BJ (cell line): ENCODE measurements at regions not wholly inside any gene's neighbourhood (a gene's known extent, or its start where the extent isn't known, plus 50 kb on each side); places are given as distances from the start of the nearest gene placed in this dataset.

ENCODE experiments used
- CTCF ChIA-PET: fragments of 350-600 bp; formaldehyde crosslinking; extraction: SDS; loops from one replicate; lab custom pipeline; 2021; ENCODE audit warnings: antibody characterized with exemption, inconsistent platforms; lab: Yijun Ruan, JAX
- POLR2A ChIA-PET: fragments of 300-600 bp; sonication (Branson Sonifier 250); formaldehyde crosslinking; extraction: SDS; loops from one replicate; lab custom pipeline; 2021; ENCODE audit warnings: antibody characterized with exemption; lab: Charles Lee
- DNase-seq: peaks from one replicate; pipeline ENCODE4 v3.0.0-alpha.2; 2011; ENCODE audit warnings: low read depth
- H3K27me3 ChIP-seq: 2 replicates; pipeline ENCODE4 v1.6.0; 2011; ENCODE audit warnings: low read length; ENCODE audit not compliant: control insufficient read depth, insufficient read depth
- H3K36me3 ChIP-seq: 2 replicates; pipeline ENCODE4 v1.5.1; 2011; ENCODE audit warnings: low read length; ENCODE audit not compliant: control insufficient read depth, insufficient read depth
- H3K4me3 ChIP-seq: 2 replicates; pipeline ENCODE4 v1.5.1; 2011; ENCODE audit warnings: low read depth, mild to moderate bottlenecking, control low read depth, low read length
- CTCF ChIP-seq: IDR thresholded peaks from 2 replicates; pipeline ENCODE4 v1.5.1; 2011; ENCODE audit warnings: low read depth, mild to moderate bottlenecking, control low read depth, inconsistent platforms, low read length, moderate library complexity; ENCODE audit not compliant: insufficient read depth

GRCh38 chr7:20993693-20994092 lies 207.0 kb upstream of the SP8 start:
- no peak for DNase-seq
- no peak for TF ChIP-seq CTCF
- Histone ChIP-seq H3K27me3 (no peaks in the 10 kb centered on the region), H3K4me3 (no peak overlapping the region), H3K36me3 (no peaks in the 10 kb centered on the region)
- ChIA-PET POLR2A (no interaction called here), CTCF (no interaction called here)

GRCh38 chr7:20998309-20998708 lies 211.6 kb upstream of the SP8 start:
- CTCF ChIA-PET = no interaction called here
- Histone ChIP-seq H3K27me3 (no peaks in the 10 kb centered on the region), H3K36me3 (no peaks in the 10 kb centered on the region), H3K4me3 (no peak overlapping the region)
- no peak for DNase-seq
- POLR2A ChIA-PET = no interaction called here
- no peak for TF ChIP-seq CTCF

- Histone ChIP-seq H3K4me3 (no peak overlapping the region), H3K27me3 (no peaks in the 10 kb centered on the region), H3K36me3 (no peaks in the 10 kb centered on the region)
- no peak for DNase-seq
- TF ChIP-seq CTCF = no peak
- CTCF ChIA-PET = no interaction called here
- POLR2A ChIA-PET = no interaction called here
Observed at GRCh38 chr7:21011153-21011552, 224.5 kb upstream of the SP8 start.

DNA sequence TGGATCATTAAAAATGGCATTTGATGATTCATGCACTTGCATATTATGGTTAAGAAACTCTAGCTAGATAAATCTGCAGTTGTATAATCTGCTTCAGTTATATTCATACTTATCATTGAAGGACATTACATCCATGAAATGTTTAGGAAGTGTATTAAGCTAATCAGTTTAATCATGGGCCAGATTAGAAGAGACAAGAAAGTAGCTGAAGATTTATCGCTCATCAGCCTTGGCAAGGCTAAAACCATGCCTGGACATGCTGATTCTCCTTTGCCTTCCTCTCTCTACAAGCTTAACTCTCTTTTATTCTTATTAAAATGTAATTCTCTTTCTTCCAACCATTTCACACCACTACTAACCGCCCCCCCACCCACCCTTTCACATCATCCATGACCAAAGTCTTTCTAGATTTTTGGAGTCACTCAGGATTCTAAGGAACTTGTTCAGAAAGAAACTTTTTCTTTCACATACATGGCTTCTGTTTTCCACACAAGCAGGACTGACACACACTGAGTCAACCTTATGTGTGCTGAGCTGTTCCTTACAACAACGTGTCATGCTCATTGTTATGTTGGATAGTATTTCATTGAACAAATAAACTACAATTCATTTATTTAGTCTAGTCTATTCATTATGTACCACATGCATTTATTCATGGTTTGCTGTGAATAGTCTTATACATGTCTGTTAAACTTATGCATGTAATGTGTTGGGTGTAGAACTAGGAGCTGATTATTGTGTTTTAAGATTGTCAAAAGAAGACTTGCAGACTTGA lies 227.3 kb upstream of the SP8 start:
- POLR2A ChIA-PET = no interaction called here
- Histone ChIP-seq H3K4me3 (no peak overlapping the region), H3K27me3 (no peaks in the 10 kb centered on the region), H3K36me3 (no peaks in the 10 kb centered on the region)
- DNase-seq = no peak
- CTCF ChIA-PET = interaction anchor here (0.6 kb wide), 1 partner anchor 15 kb away, joined by 3 read pairs; no protein-coding TSS in a partner anchor
- TF ChIP-seq CTCF = no peak

GRCh38 chr7:21020667-21021066 lies 234.0 kb upstream of the SP8 start:
- no peaks in the 10 kb centered on the region for H3K27me3 ChIP-seq
- DNase-seq = no peak
- no peak overlapping the region for H3K4me3 ChIP-seq
- ChIA-PET POLR2A (no interaction called here), CTCF (no interaction called here)
- H3K36me3 ChIP-seq = no peaks in the 10 kb centered on the region
- no peak for TF ChIP-seq CTCF
